OCI-LY7 (cell line): ENCODE measurements at regions not wholly inside any gene's neighbourhood (a gene's known extent, or its start where the extent isn't known, plus 50 kb on each side); places are given as distances from the start of the nearest gene placed in this dataset.

Source experiments
- EZH2phosphoT487 ChIP-seq: fragments of 200-600 bp; sonication (generic); IDR thresholded peaks from 2 replicates; pipeline ENCODE4 v1.6.1; 2018; ENCODE audit warnings: low read depth, borderline replicate concordance, mild to moderate bottlenecking, mixed run types, antibody characterized with exemption, low read length, moderate library complexity, mixed read lengths
- TF ChIP-seq, protein P1 (sequence below): fragments of 200-600 bp; sonication (generic); conservative IDR thresholded peaks from 2 replicates; pipeline ENCODE4 v1.5.1; 2014; ENCODE audit warnings: mild to moderate bottlenecking, antibody characterized with exemption, low read length, moderate library complexity, mixed read lengths

DNA sequence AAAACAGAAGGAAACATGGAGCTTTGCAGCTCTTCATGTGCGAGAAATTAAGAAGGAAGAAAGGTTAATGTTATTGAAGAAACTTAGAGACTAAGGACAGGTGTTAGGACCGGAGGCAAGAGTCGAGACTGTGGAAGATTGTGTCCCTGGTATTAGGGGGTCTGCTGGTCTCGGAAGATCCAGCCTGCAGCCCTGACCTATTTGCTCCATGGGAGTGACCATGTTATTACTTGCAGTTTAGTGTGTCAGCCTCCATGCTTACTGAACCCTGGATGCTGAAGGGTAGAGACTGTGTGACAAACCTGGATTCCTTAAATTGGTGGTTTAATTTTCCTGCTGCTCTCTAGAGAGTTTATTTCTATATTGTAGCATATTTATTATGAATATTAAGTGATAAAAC is 580.6 kb downstream of the NOVA1 start:
- TF ChIP-seq, protein P1, sequence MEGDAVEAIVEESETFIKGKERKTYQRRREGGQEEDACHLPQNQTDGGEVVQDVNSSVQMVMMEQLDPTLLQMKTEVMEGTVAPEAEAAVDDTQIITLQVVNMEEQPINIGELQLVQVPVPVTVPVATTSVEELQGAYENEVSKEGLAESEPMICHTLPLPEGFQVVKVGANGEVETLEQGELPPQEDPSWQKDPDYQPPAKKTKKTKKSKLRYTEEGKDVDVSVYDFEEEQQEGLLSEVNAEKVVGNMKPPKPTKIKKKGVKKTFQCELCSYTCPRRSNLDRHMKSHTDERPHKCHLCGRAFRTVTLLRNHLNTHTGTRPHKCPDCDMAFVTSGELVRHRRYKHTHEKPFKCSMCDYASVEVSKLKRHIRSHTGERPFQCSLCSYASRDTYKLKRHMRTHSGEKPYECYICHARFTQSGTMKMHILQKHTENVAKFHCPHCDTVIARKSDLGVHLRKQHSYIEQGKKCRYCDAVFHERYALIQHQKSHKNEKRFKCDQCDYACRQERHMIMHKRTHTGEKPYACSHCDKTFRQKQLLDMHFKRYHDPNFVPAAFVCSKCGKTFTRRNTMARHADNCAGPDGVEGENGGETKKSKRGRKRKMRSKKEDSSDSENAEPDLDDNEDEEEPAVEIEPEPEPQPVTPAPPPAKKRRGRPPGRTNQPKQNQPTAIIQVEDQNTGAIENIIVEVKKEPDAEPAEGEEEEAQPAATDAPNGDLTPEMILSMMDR = no peak
- TF ChIP-seq EZH2phosphoT487 = no peak
